Panc1 (cell line): ENCODE measurements at regions not wholly inside any gene's neighbourhood (a gene's known extent, or its start where the extent isn't known, plus 50 kb on each side); places are given as distances from the start of the nearest gene placed in this dataset.

Source experiments
- POLR2AphosphoS5 ChIP-seq: IDR thresholded peaks from 2 replicates; pipeline ENCODE4 v1.6.1; 2012; ENCODE audit warnings: mild to moderate bottlenecking, low read depth, low read length, moderate library complexity
- TF ChIP-seq, protein P1 (sequence below), 2 experiments: IDR thresholded peaks; 2 replicates each; pipeline ENCODE4 v1.6.1; 2011 to 2012; ENCODE audit warnings: low read depth in 2 of 2, control low read depth in 1 of 2, low read length in 1 of 2, mild to moderate bottlenecking in 1 of 2, moderate library complexity in 1 of 2; ENCODE audit not compliant: insufficient read depth in 1 of 2

DNA sequence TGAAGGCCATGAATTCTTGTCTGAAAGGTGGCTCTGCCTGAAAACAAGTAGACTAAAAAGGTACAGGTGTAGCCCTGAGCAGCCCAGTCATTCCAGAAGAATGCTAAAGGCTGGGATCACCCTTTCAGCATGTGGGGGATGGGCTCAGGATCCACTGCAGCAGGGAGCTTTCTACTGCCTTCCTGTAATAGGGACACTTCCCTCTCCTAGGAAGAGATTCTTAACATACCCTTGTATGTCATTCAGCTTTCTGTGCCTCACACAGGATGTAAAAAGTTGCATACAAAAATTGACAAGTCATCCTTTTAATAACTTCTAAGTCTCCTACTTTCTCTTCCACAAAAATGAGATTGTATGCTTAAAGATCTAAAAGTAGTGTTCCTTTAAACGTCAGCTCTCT is 123.3 kb downstream of the ZNF518B start:
- no peak for TF ChIP-seq POLR2AphosphoS5
- TF ChIP-seq, protein P1, sequence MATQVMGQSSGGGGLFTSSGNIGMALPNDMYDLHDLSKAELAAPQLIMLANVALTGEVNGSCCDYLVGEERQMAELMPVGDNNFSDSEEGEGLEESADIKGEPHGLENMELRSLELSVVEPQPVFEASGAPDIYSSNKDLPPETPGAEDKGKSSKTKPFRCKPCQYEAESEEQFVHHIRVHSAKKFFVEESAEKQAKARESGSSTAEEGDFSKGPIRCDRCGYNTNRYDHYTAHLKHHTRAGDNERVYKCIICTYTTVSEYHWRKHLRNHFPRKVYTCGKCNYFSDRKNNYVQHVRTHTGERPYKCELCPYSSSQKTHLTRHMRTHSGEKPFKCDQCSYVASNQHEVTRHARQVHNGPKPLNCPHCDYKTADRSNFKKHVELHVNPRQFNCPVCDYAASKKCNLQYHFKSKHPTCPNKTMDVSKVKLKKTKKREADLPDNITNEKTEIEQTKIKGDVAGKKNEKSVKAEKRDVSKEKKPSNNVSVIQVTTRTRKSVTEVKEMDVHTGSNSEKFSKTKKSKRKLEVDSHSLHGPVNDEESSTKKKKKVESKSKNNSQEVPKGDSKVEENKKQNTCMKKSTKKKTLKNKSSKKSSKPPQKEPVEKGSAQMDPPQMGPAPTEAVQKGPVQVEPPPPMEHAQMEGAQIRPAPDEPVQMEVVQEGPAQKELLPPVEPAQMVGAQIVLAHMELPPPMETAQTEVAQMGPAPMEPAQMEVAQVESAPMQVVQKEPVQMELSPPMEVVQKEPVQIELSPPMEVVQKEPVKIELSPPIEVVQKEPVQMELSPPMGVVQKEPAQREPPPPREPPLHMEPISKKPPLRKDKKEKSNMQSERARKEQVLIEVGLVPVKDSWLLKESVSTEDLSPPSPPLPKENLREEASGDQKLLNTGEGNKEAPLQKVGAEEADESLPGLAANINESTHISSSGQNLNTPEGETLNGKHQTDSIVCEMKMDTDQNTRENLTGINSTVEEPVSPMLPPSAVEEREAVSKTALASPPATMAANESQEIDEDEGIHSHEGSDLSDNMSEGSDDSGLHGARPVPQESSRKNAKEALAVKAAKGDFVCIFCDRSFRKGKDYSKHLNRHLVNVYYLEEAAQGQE (IDR thresholded peaks at IDR 0.05; ENCODE audit: insufficient read depth in 1 of 2, low read depth in 2 of 2, low read length in 1 of 2): no peak
